ENCODE measurements at regions not wholly inside any gene's neighbourhood (a gene's known extent, or its start where the extent isn't known, plus 50 kb on each side); places are given as distances from the start of the nearest gene placed in this dataset.
A peak's percentile ranks its signal among the peaks of the same experiment; 100 is the strongest.

GRCh38 chr6:144449911-144450597 is 164.9 kb downstream of the UTRN start:
- Histone ChIP-seq H3K27me3 (no peaks in the 10 kb centered on the region), H3K27ac (no peak overlapping the region), H3K36me3 (peaks cover 33 to 93% (median 46%) of the 10 kb centered on the region in 4 donors), H3K4me1 (no peaks in the 10 kb centered on the region), H3K9me3 (no peaks in the 10 kb centered on the region), H3K4me3 (no peak overlapping the region)
- ATAC-seq (ENCODE audit: low FRiP score in 2 of 2) (peak in 1 of 2 donors; percentile 40), DNase-seq (no peak)
- TF ChIP-seq EP300 (IDR thresholded peaks at IDR 0.05) = no peak
- no peak for TF ChIP-seq POLR2A (IDR thresholded peaks at IDR 0.05)
- no peak for TF ChIP-seq POLR2AphosphoS5 (IDR thresholded peaks at IDR 0.05)
- no peak for TF ChIP-seq CTCF (IDR thresholded peaks at IDR 0.05)
- 89 to 92% methylated on average over 8 of the region's 8 CpGs for WGBS, 2 donors

GRCh38 chr6:144460327-144461095 is 175.4 kb downstream of the UTRN start:
- 74 to 80% methylated on average over 5 of the region's 5 CpGs for WGBS, 2 donors
- Histone ChIP-seq H3K27me3 (no peaks in the 10 kb centered on the region), H3K36me3 (peaks cover 14 to 84% (median 42%) of the 10 kb centered on the region in 4 donors), H3K9me3 (no peaks in the 10 kb centered on the region), H3K4me3 (no peak overlapping the region), H3K27ac (no peak overlapping the region), H3K4me1 (no peaks in the 10 kb centered on the region)
- DNase-seq = no peak
- ATAC-seq (ENCODE audit: low FRiP score in 2 of 2) = no peak
- no peak for TF ChIP-seq POLR2A (IDR thresholded peaks at IDR 0.05)
- no peak for TF ChIP-seq EP300 (IDR thresholded peaks at IDR 0.05)
- no peak for TF ChIP-seq POLR2AphosphoS5 (IDR thresholded peaks at IDR 0.05)
- no peak for TF ChIP-seq CTCF (IDR thresholded peaks at IDR 0.05)

- ATAC-seq (ENCODE audit: low FRiP score in 2 of 2) (no peak), DNase-seq (no peak)
- 97 to 99% methylated on average over 3 of the region's 3 CpGs for WGBS, 2 donors
- no peak for TF ChIP-seq EP300 (IDR thresholded peaks at IDR 0.05)
- Histone ChIP-seq H3K36me3 (peaks cover 14 to 81% (median 43%) of the 10 kb centered on the region in 4 donors), H3K9me3 (no peaks in the 10 kb centered on the region), H3K4me3 (no peak overlapping the region), H3K4me1 (no peaks in the 10 kb centered on the region), H3K27ac (no peak overlapping the region), H3K27me3 (no peaks in the 10 kb centered on the region)
These were observed 176.9 kb downstream of the UTRN start for GRCh38 chr6:144462058-144462457.

GRCh38 chr6:144466716-144467115 is 181.6 kb downstream of the UTRN start:
- Histone ChIP-seq H3K4me3 (no peak overlapping the region), H3K4me1 (peaks cover 0 to 2% (median 0%) of the 10 kb centered on the region in 4 donors), H3K9me3 (no peaks in the 10 kb centered on the region), H3K36me3 (peaks cover 5 to 71% (median 24%) of the 10 kb centered on the region in 4 donors), H3K27ac (no peak overlapping the region), H3K27me3 (no peaks in the 10 kb centered on the region)
- WGBS, 2 donors = 98% methylated on average over 2 of the region's 2 CpGs
- ATAC-seq (ENCODE audit: low FRiP score in 2 of 2) (no peak), DNase-seq (no peak)
- TF ChIP-seq CTCF (IDR thresholded peaks at IDR 0.05) = no peak

- Histone ChIP-seq H3K27ac (peak overlapping the region in 1 of 4 donors; percentile 15), H3K27me3 (no peaks in the 10 kb centered on the region), H3K4me1 (peaks cover 0 to 4% (median 0%) of the 10 kb centered on the region in 4 donors), H3K4me3 (no peak overlapping the region), H3K36me3 (peaks cover 5 to 70% (median 25%) of the 10 kb centered on the region in 4 donors), H3K9me3 (no peaks in the 10 kb centered on the region)
- DNase-seq = no peak
- TF ChIP-seq POLR2A (IDR thresholded peaks at IDR 0.05) (no peak), EP300 (IDR thresholded peaks at IDR 0.05) (no peak), POLR2AphosphoS5 (IDR thresholded peaks at IDR 0.05) (no peak), CTCF (IDR thresholded peaks at IDR 0.05) (no peak)
- WGBS, 2 donors = 87 to 88% methylated on average over 8 of the region's 8 CpGs
- ATAC-seq (ENCODE audit: low FRiP score in 2 of 2) = no peak
These were observed 182.1 kb downstream of the UTRN start for GRCh38 chr6:144467172-144467762.

All from upper lobe of left lung (tissue), 6 donors.